ENCODE measurements at regions not wholly inside any gene's neighbourhood (a gene's known extent, or its start where the extent isn't known, plus 50 kb on each side); places are given as distances from the start of the nearest gene placed in this dataset.
"Not testable (repeated sequence)": the region's sequence is repeated elsewhere in the genome, so short reads cannot be mapped to it uniquely, and the experiment has no call there.

- Histone ChIP-seq H3K27ac (no peak overlapping the region), H3K27me3 (no peaks in the 10 kb centered on the region), H3K9me3 (replicated peaks) (no peaks in the 10 kb centered on the region), H3K4me1 (no peaks in the 10 kb centered on the region), H3K36me3 (no peaks in the 10 kb centered on the region), H3K4me3 (no peak overlapping the region)
- DNase-seq = no peak
Observed at GRCh38 chr11:24390762-24391161, 106.1 kb upstream of the LUZP2 start.

DNA sequence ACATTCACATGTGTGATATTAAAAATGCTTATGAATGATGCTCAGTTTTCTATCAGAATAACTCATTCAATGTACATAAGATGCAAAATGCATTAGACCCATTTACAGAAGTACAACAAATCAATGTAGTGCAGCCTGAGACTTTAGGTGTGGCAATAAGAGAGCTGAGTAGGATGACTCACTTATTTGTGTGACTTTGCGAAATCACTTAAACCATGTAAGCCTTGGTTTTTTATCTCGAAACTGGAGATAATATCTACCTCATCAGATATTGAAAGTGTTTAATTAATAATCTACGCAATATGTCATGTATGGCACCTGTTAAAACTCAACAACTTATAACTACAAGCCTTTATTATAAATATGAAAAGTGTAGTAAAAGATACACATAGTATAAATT, 105.7 kb upstream of the LUZP2 start:
- no peaks in the 10 kb centered on the region for H3K27me3 ChIP-seq
- H3K9me3 ChIP-seq (replicated peaks) = no peaks in the 10 kb centered on the region
- no peak for DNase-seq
- H3K4me3 ChIP-seq = no peak overlapping the region
- no peaks in the 10 kb centered on the region for H3K4me1 ChIP-seq
- no peak overlapping the region for H3K27ac ChIP-seq
- no peaks in the 10 kb centered on the region for H3K36me3 ChIP-seq

- H3K4me3 ChIP-seq = no peak overlapping the region
- no peak for DNase-seq
- H3K27ac ChIP-seq = no peak overlapping the region
- no peaks in the 10 kb centered on the region for H3K36me3 ChIP-seq
- H3K4me1 ChIP-seq = no peaks in the 10 kb centered on the region
- no peaks in the 10 kb centered on the region for H3K9me3 ChIP-seq (replicated peaks)
- no peaks in the 10 kb centered on the region for H3K27me3 ChIP-seq
Observed at GRCh38 chr11:24400059-24400665, 96.7 kb upstream of the LUZP2 start.

DNA sequence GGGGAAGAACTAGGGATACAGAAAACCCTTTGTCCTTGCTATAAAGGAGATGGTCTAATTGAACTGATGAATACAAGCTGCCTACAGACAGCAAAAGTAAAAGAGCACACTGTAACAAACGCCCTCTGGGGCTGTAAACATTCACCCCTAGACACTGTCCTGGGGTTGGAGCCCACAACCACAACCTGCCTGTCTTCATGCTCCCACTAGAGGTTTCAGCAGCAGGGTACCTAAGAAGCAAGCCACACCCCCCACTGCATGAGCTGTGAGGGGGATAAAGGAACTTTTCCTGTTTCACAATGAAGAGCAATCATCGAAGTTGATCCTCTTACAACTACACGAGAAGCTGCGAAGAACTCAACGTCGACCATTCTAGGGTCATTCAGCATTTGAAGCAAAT, 90.5 kb upstream of the LUZP2 start:
- Histone ChIP-seq H3K36me3 (no peaks in the 10 kb centered on the region), H3K27ac (no peak overlapping the region), H3K4me3 (no peak overlapping the region), H3K9me3 (replicated peaks) (no peaks in the 10 kb centered on the region), H3K4me1 (no peaks in the 10 kb centered on the region), H3K27me3 (no peaks in the 10 kb centered on the region)
- DNase-seq = no peak

DNA sequence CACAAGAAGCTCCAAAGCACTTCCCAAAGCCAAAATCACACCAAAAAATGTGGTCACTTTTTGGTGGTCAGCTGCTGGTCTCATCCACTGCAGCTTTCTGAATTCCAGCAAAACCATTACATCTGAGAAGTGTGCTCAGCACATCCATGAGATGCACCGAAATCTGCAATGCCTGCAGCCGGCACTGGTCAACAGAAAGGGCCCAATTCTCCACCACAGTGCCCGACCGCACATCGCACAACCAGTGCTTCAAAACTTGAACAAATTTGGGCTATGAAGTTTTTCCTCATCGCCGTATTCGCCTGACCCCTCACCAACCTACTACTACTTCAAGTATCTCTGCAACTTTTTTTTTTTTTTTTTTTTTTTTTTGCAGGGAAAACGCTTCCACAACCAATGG, 89.9 kb upstream of the LUZP2 start:
- H3K4me1 ChIP-seq = no peaks in the 10 kb centered on the region

GRCh38 chr11:24407733-24408132, 89.1 kb upstream of the LUZP2 start:
- no peaks in the 10 kb centered on the region for H3K27me3 ChIP-seq
- H3K4me3 ChIP-seq = no peak overlapping the region
- no peaks in the 10 kb centered on the region; the same call in 1 of the 2 replicates for H3K9me3 ChIP-seq (replicated peaks)
- H3K36me3 ChIP-seq = no peaks in the 10 kb centered on the region
- H3K4me1 ChIP-seq = no peaks in the 10 kb centered on the region
- no peak for DNase-seq
- no peak overlapping the region for H3K27ac ChIP-seq

More for the DNA sequence above, 89.9 kb upstream of the LUZP2 start:
- Histone ChIP-seq H3K27ac (no peak overlapping the region), H3K36me3 (no peaks in the 10 kb centered on the region), H3K27me3 (no peaks in the 10 kb centered on the region), H3K4me3 (no peak overlapping the region), H3K9me3 (replicated peaks) (no peaks in the 10 kb centered on the region)
- DNase-seq = no peak

GRCh38 chr11:24408202-24408601, 88.7 kb upstream of the LUZP2 start:
- H3K9me3 ChIP-seq (replicated peaks) = no peaks in the 10 kb centered on the region; the same call in 1 of the 2 replicates
- no peaks in the 10 kb centered on the region for H3K36me3 ChIP-seq
- H3K4me1 ChIP-seq = no peaks in the 10 kb centered on the region
- no peak overlapping the region for H3K27ac ChIP-seq
- no peaks in the 10 kb centered on the region for H3K27me3 ChIP-seq
- no peak overlapping the region for H3K4me3 ChIP-seq
- no peak for DNase-seq

GRCh38 chr11:24411791-24412190, 85.1 kb upstream of the LUZP2 start:
- Histone ChIP-seq H3K27me3 (no peaks in the 10 kb centered on the region), H3K9me3 (replicated peaks) (no peaks in the 10 kb centered on the region; the same call in 1 of the 2 replicates), H3K27ac (no peak overlapping the region), H3K4me1 (no peaks in the 10 kb centered on the region), H3K4me3 (no peak overlapping the region), H3K36me3 (no peaks in the 10 kb centered on the region)
- no peak for DNase-seq

DNA sequence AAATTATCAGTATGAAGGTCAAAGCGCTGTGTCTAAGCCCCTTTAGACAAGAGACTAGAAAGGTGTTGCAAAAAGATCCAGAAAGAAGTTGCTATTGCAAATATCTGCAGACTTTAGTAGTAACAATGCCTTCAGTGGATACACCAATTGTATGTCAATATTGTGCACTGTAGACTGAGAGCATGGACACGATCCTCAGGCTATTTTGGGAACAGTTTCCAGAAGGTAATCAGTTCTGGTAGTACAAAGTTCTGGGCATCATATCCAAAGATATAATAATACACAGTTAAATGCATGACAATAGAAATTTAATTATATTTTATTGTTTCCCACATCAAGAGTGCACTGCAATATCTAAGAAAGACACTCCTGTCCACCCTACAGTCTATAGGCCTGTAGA, 84.1 kb upstream of the LUZP2 start:
- Histone ChIP-seq H3K27me3 (no peaks in the 10 kb centered on the region), H3K27ac (no peak overlapping the region), H3K4me1 (no peaks in the 10 kb centered on the region), H3K9me3 (replicated peaks) (no peaks in the 10 kb centered on the region; the same call in 1 of the 2 replicates), H3K4me3 (no peak overlapping the region), H3K36me3 (no peaks in the 10 kb centered on the region)
- no peak for DNase-seq

- DNase-seq = no peak
- no peaks in the 10 kb centered on the region for H3K36me3 ChIP-seq
- H3K4me3 ChIP-seq = no peak overlapping the region
- no peaks in the 10 kb centered on the region for H3K27me3 ChIP-seq
- H3K4me1 ChIP-seq = no peaks in the 10 kb centered on the region
- H3K9me3 ChIP-seq (replicated peaks) = no peaks in the 10 kb centered on the region; the same call in 1 of the 2 replicates
- no peak overlapping the region for H3K27ac ChIP-seq
Observed at GRCh38 chr11:24413391-24413790, 83.5 kb upstream of the LUZP2 start.

GRCh38 chr11:24415955-24416636, 80.8 kb upstream of the LUZP2 start:
- not testable (repeated sequence) for H3K9me3 ChIP-seq (replicated peaks); H3K27me3 ChIP-seq; H3K4me3 ChIP-seq; DNase-seq; H3K4me1 ChIP-seq; H3K27ac ChIP-seq; H3K36me3 ChIP-seq

GRCh38 chr11:24421766-24422165, 75.1 kb upstream of the LUZP2 start:
- Histone ChIP-seq H3K27ac (no peak overlapping the region), H3K36me3 (no peaks in the 10 kb centered on the region), H3K4me3 (no peak overlapping the region), H3K27me3 (no peaks in the 10 kb centered on the region), H3K9me3 (replicated peaks) (no peaks in the 10 kb centered on the region), H3K4me1 (no peaks in the 10 kb centered on the region)
- no peak for DNase-seq

DNA sequence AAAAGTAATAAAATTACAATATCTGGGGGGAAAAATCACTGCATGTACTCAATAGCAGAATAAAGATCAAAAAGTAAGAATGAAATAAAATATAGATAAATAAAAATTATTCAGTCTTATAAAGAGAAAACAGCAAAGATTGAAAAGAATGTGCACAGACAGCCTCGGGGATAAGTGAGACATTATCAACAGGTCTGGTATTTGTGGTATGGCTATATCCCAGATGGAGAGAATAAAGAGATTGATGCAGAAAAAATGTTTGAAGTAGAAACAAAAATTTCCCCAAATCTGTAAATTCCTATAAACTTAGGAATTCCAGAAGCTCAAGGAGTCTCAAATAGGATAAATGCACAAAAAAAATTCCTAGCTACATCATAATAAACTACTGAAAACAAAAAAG, 74.5 kb upstream of the LUZP2 start:
- no peak overlapping the region for H3K27ac ChIP-seq
- H3K9me3 ChIP-seq (replicated peaks) = no peaks in the 10 kb centered on the region
- H3K4me3 ChIP-seq = no peak overlapping the region
- H3K27me3 ChIP-seq = no peaks in the 10 kb centered on the region
- no peak for DNase-seq
- H3K36me3 ChIP-seq = no peaks in the 10 kb centered on the region
- no peaks in the 10 kb centered on the region for H3K4me1 ChIP-seq

DNA sequence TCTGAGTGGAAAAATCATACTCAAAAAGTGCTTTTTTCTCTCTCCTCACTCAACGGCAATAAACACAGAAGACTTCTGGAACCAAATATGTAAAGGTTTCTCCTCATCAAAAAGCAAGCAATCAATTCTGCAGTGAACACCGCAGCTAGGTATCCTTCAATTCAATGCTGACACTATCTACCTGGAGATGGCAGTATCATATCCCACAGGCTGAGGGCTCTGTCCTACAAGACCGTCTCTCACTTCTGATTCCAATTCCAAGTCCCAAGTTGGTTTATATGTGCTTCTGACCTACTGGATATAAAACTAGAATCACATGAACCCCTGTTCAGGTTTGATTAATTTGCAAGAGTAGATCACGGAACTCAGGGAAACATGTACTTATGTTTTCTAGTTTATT, 59.7 kb upstream of the LUZP2 start:
- Histone ChIP-seq H3K27ac (no peak overlapping the region), H3K9me3 (replicated peaks) (no peaks in the 10 kb centered on the region), H3K27me3 (no peaks in the 10 kb centered on the region), H3K4me1 (no peaks in the 10 kb centered on the region), H3K36me3 (no peaks in the 10 kb centered on the region), H3K4me3 (no peak overlapping the region)
- DNase-seq = peak in 1 of 2 experiments; percentile 1
